VCaP (cell line): ENCODE measurements at regions not wholly inside any gene's neighbourhood (a gene's known extent, or its start where the extent isn't known, plus 50 kb on each side); places are given as distances from the start of the nearest gene placed in this dataset.
"Not testable (repeated sequence)": the region's sequence is repeated elsewhere in the genome, so short reads cannot be mapped to it uniquely, and the experiment has no call there.

Experiments used
- H3K27ac ChIP-seq: fragments of 450-650 bp; 2 replicates; pipeline ENCODE4 v1.5.1; 2017
- CTCF ChIP-seq: fragments of 450-650 bp; conservative IDR thresholded peaks from 2 replicates; pipeline ENCODE4 v1.5.1; 2017; ENCODE audit warnings: mild to moderate bottlenecking, moderate library complexity

- no peak overlapping the region for H3K27ac ChIP-seq
- no peak for TF ChIP-seq CTCF
Measured at GRCh38 chr5:153372425-153373129, 117.9 kb upstream of the GRIA1 start.

GRCh38 chr5:153373130-153373498, 117.4 kb upstream of the GRIA1 start:
- H3K27ac ChIP-seq: no peak overlapping the region
- no peak for TF ChIP-seq CTCF

GRCh38 chr5:153381630-153382029, 108.8 kb upstream of the GRIA1 start:
- H3K27ac ChIP-seq: not testable (repeated sequence)

- TF ChIP-seq CTCF: no peak
- no peak overlapping the region for H3K27ac ChIP-seq
Measured at GRCh38 chr5:153390569-153390968, 99.9 kb upstream of the GRIA1 start.

GRCh38 chr5:153399595-153399994, 90.9 kb upstream of the GRIA1 start:
- no peak overlapping the region for H3K27ac ChIP-seq
- TF ChIP-seq CTCF: no peak

GRCh38 chr5:153400931-153401330, 89.5 kb upstream of the GRIA1 start:
- H3K27ac ChIP-seq: no peak overlapping the region

GRCh38 chr5:153402550-153402949, 87.9 kb upstream of the GRIA1 start:
- no peak overlapping the region for H3K27ac ChIP-seq
- TF ChIP-seq CTCF: no peak

More at GRCh38 chr5:153400931-153401330, 89.5 kb upstream of the GRIA1 start:
- TF ChIP-seq CTCF: no peak

GRCh38 chr5:153403470-153403869, 87.0 kb upstream of the GRIA1 start:
- H3K27ac ChIP-seq: no peak overlapping the region
- no peak for TF ChIP-seq CTCF
